Activated CD4-positive, alpha-beta T cell treated with anti-CD3 and anti-CD28 coated beads for 48 hours (primary cell): ENCODE measurements at regions not wholly inside any gene's neighbourhood (a gene's known extent, or its start where the extent isn't known, plus 50 kb on each side); places are given as distances from the start of the nearest gene placed in this dataset.
"Not testable (repeated sequence)": the region's sequence is repeated elsewhere in the genome, so short reads cannot be mapped to it uniquely, and the experiment has no call there.

Source experiments
- DNase-seq: peaks from one replicate; pipeline ENCODE4 v3.0.0-alpha.2; 2020

GRCh38 chr5:126138281-126138931, 284.8 kb upstream of the GRAMD2B start:
- DNase-seq = no peak

GRCh38 chr5:126139086-126139485, 284.1 kb upstream of the GRAMD2B start:
- DNase-seq = no peak

GRCh38 chr5:126139773-126140172, 283.4 kb upstream of the GRAMD2B start:
- no peak for DNase-seq

GRCh38 chr5:126143622-126144021, 279.6 kb upstream of the GRAMD2B start:
- no peak for DNase-seq

- DNase-seq = not testable (repeated sequence)
These were observed 272.9 kb upstream of the GRAMD2B start for GRCh38 chr5:126150319-126150718.

- not testable (repeated sequence) for DNase-seq
These were observed 267.9 kb upstream of the GRAMD2B start for GRCh38 chr5:126155298-126155697.

GRCh38 chr5:126166368-126166767, 256.8 kb upstream of the GRAMD2B start:
- no peak for DNase-seq

GRCh38 chr5:126168785-126169184, 254.4 kb upstream of the GRAMD2B start:
- no peak for DNase-seq

- no peak for DNase-seq
These were observed 251.3 kb upstream of the GRAMD2B start for GRCh38 chr5:126171916-126172315.

GRCh38 chr5:126172812-126173211, 250.4 kb upstream of the GRAMD2B start:
- DNase-seq = no peak

GRCh38 chr5:126178521-126178920, 244.7 kb upstream of the GRAMD2B start:
- DNase-seq = no peak

- DNase-seq = no peak
These were observed 240.1 kb upstream of the GRAMD2B start for GRCh38 chr5:126182971-126183695.

GRCh38 chr5:126184474-126184873, 238.7 kb upstream of the GRAMD2B start:
- no peak for DNase-seq

- no peak for DNase-seq
These were observed 237.0 kb upstream of the GRAMD2B start for GRCh38 chr5:126186210-126186609.

- no peak for DNase-seq
These were observed 234.4 kb upstream of the GRAMD2B start for GRCh38 chr5:126188804-126189203.

GRCh38 chr5:126189231-126189630, 234.0 kb upstream of the GRAMD2B start:
- DNase-seq = no peak

GRCh38 chr5:126189862-126190261, 233.3 kb upstream of the GRAMD2B start:
- DNase-seq = no peak

- DNase-seq = no peak
These were observed 231.0 kb upstream of the GRAMD2B start for GRCh38 chr5:126192226-126192625.

- no peak for DNase-seq
These were observed 227.7 kb upstream of the GRAMD2B start for GRCh38 chr5:126195410-126196100.

GRCh38 chr5:126198531-126198930, 224.7 kb upstream of the GRAMD2B start:
- no peak for DNase-seq

GRCh38 chr5:126199467-126199866, 223.7 kb upstream of the GRAMD2B start:
- no peak for DNase-seq

GRCh38 chr5:126208691-126209090, 214.5 kb upstream of the GRAMD2B start:
- DNase-seq = no peak

GRCh38 chr5:126210955-126211354, 212.3 kb upstream of the GRAMD2B start:
- DNase-seq = no peak

GRCh38 chr5:126219616-126220015, 203.6 kb upstream of the GRAMD2B start:
- no peak for DNase-seq
